Stimulated activated CD4-positive, alpha-beta T cell treated with anti-CD3 and anti-CD28 coated beads, Interleukin-1b, Interleukin-23, amount 100 ng/mL, for 48 hours (primary cell): ENCODE measurements at regions not wholly inside any gene's neighbourhood (a gene's known extent, or its start where the extent isn't known, plus 50 kb on each side); places are given as distances from the start of the nearest gene placed in this dataset.

Source experiments
- DNase-seq: peaks from one replicate; pipeline ENCODE4 v3.0.0-alpha.2; 2020

GRCh38 chr1:117812869-117813511 lies 116.4 kb downstream of the GDAP2 start:
- DNase-seq: no peak
